H9 (cell line): ENCODE measurements at regions not wholly inside any gene's neighbourhood (a gene's known extent, or its start where the extent isn't known, plus 50 kb on each side); places are given as distances from the start of the nearest gene placed in this dataset.

Source experiments
- DNase-seq: peaks from one replicate; pipeline ENCODE4 v3.0.0-alpha.2; 2017
- H2AFZ ChIP-seq: one replicate; pipeline ENCODE4 v1.6.1; 2013; ENCODE audit warnings: mild to moderate bottlenecking, low read length, control low read depth, moderate library complexity
- H2AK5ac ChIP-seq: 2 replicates; pipeline ENCODE4 v1.6.1; 2013; ENCODE audit warnings: low read length, control low read depth, mixed read lengths; ENCODE audit not compliant: insufficient read length
- H2BK120ac ChIP-seq: one replicate; pipeline ENCODE4 v1.6.1; 2013; ENCODE audit warnings: low read depth, mild to moderate bottlenecking, low read length, control low read depth, inconsistent platforms; ENCODE audit not compliant: poor library complexity, severe bottlenecking
- H2BK12ac ChIP-seq: 2 replicates; pipeline ENCODE4 v1.6.1; 2013; ENCODE audit warnings: low read length, control low read depth, mixed read lengths, low read depth; ENCODE audit not compliant: insufficient read length
- H2BK15ac ChIP-seq: 2 replicates; pipeline ENCODE4 v1.6.1; 2013; ENCODE audit warnings: low read depth, low read length, control low read depth
- H2BK20ac ChIP-seq: one replicate; pipeline ENCODE4 v1.6.1; 2013; ENCODE audit warnings: low read depth, mild to moderate bottlenecking, low read length, control low read depth, inconsistent platforms; ENCODE audit not compliant: poor library complexity, severe bottlenecking
- H2BK5ac ChIP-seq: 2 replicates; pipeline ENCODE4 v1.6.1; 2013; ENCODE audit warnings: low read length, control low read depth, mixed read lengths; ENCODE audit not compliant: insufficient read length
- H3K14ac ChIP-seq: 2 replicates; pipeline ENCODE4 v1.6.1; 2013; ENCODE audit warnings: low read length, control low read depth; ENCODE audit not compliant: insufficient read depth
- H3K18ac ChIP-seq: 2 replicates; pipeline ENCODE4 v1.6.1; 2013; ENCODE audit warnings: low read depth, mild to moderate bottlenecking, mixed read lengths, low read length, control low read depth; ENCODE audit not compliant: insufficient read length
- H3K23ac ChIP-seq: 2 replicates; pipeline ENCODE4 v1.6.1; 2013; ENCODE audit warnings: low read length, control low read depth, mixed read lengths, low read depth; ENCODE audit not compliant: insufficient read length
- H3K23me2 ChIP-seq: 2 replicates; pipeline ENCODE4 v1.6.1; 2013; ENCODE audit warnings: low read depth, mild to moderate bottlenecking, mixed read lengths, low read length, control low read depth; ENCODE audit not compliant: insufficient read length, poor library complexity, severe bottlenecking
- H3K27ac ChIP-seq: 2 replicates; pipeline ENCODE4 v1.5.1; 2013; ENCODE audit warnings: low read length, control low read depth, mixed read lengths, low read depth; ENCODE audit not compliant: insufficient read length
- H3K27me3 ChIP-seq: 2 replicates; pipeline ENCODE4 v1.6.1; 2013; ENCODE audit warnings: low read length, control low read depth, inconsistent platforms; ENCODE audit not compliant: insufficient read depth
- H3K4ac ChIP-seq: 2 replicates; pipeline ENCODE4 v1.6.1; 2013; ENCODE audit warnings: low read depth, mild to moderate bottlenecking, control low read depth, inconsistent platforms, low read length, moderate library complexity
- H3K4me1 ChIP-seq: 2 replicates; pipeline ENCODE4 v1.6.1; 2013; ENCODE audit warnings: low read length, control low read depth, inconsistent platforms; ENCODE audit not compliant: insufficient read depth
- H3K4me2 ChIP-seq: 2 replicates; pipeline ENCODE4 v1.6.1; 2013; ENCODE audit warnings: low read length, control low read depth, mixed read lengths; ENCODE audit not compliant: insufficient read length, insufficient read depth
- H3K56ac ChIP-seq: 2 replicates; pipeline ENCODE4 v1.6.1; 2013; ENCODE audit warnings: low read depth, mild to moderate bottlenecking, mixed read lengths, low read length, control low read depth; ENCODE audit not compliant: insufficient read length
- H3K79me1 ChIP-seq: 2 replicates; pipeline ENCODE4 v1.6.1; 2013; ENCODE audit warnings: low read depth, mild to moderate bottlenecking, moderate library complexity, low read length, control low read depth, inconsistent platforms; ENCODE audit not compliant: insufficient read depth, poor library complexity, severe bottlenecking
- H3K79me2 ChIP-seq: 2 replicates; pipeline ENCODE4 v1.6.1; 2013; ENCODE audit warnings: low read length, control low read depth, inconsistent platforms; ENCODE audit not compliant: insufficient read depth
- H3K9ac ChIP-seq: 2 replicates; pipeline ENCODE4 v1.6.1; 2013; ENCODE audit warnings: low read length, control low read depth, mixed read lengths; ENCODE audit not compliant: insufficient read length; ENCODE audit errors: extremely low read depth
- H3K9me3 ChIP-seq: one replicate; pipeline ENCODE4 v1.6.1; 2013; ENCODE audit warnings: low read depth, low read length, inconsistent platforms; ENCODE audit not compliant: control insufficient read depth
- H3T11ph ChIP-seq: one replicate; pipeline ENCODE4 v1.6.1; 2013; ENCODE audit warnings: mild to moderate bottlenecking, low read length, control low read depth, inconsistent platforms
- H4K20me1 ChIP-seq: one replicate; pipeline ENCODE4 v1.6.1; 2013; ENCODE audit not compliant: control insufficient read depth, insufficient read length, insufficient read depth
- H4K5ac ChIP-seq: 2 replicates; pipeline ENCODE4 v1.6.1; 2013; ENCODE audit warnings: low read depth, mild to moderate bottlenecking, mixed read lengths, low read length, control low read depth; ENCODE audit not compliant: insufficient read length
- H4K8ac ChIP-seq: replicated peaks from 2 replicates; pipeline ENCODE4 v1.6.1; 2013; ENCODE audit warnings: low read length, control low read depth, mixed read lengths, low read depth; ENCODE audit not compliant: insufficient read length
- H4K91ac ChIP-seq: 2 replicates; pipeline ENCODE4 v1.6.1; 2013; ENCODE audit warnings: low read depth, mild to moderate bottlenecking, moderate library complexity, mixed read lengths, low read length, control low read depth; ENCODE audit not compliant: insufficient read length
- H3K27ac Mint-ChIP-seq, 3 experiments: 2 replicates in 2 of 3; 3 replicates in 1 of 3; pipeline ENCODE4 v1.8.0; 2020 to 2021; ENCODE audit warnings: mixed read lengths in 3 of 3, mild to moderate bottlenecking in 1 of 3, moderate library complexity in 1 of 3
- H3K27me3 Mint-ChIP-seq: 2 replicates; pipeline ENCODE4 v1.8.0; 2021; ENCODE audit warnings: low read depth, mild to moderate bottlenecking, moderate library complexity, mixed read lengths
- H3K36me3 Mint-ChIP-seq, 3 experiments: 2 replicates in 2 of 3; 3 replicates in 1 of 3; pipeline ENCODE4 v1.8.0; 2020 to 2021; ENCODE audit warnings: low read depth in 3 of 3, mixed read lengths in 3 of 3; ENCODE audit not compliant: insufficient read depth in 1 of 3
- H3K4me1 Mint-ChIP-seq, 2 experiments: 2 replicates each; pipeline ENCODE4 v1.8.0; 2020; ENCODE audit warnings: mixed read lengths in 2 of 2
- H3K4me3 Mint-ChIP-seq, 2 experiments: 2 replicates in 1 of 2; 3 replicates in 1 of 2; pipeline ENCODE4 v1.8.0; 2020 to 2021; ENCODE audit warnings: mild to moderate bottlenecking in 2 of 2, mixed read lengths in 2 of 2, moderate library complexity in 1 of 2
- H3K9me3 Mint-ChIP-seq, 2 experiments: 2 replicates in 1 of 2; 3 replicates in 1 of 2; pipeline ENCODE4 v1.8.0; 2020; ENCODE audit warnings: mild to moderate bottlenecking in 2 of 2, mixed read lengths in 2 of 2, moderate library complexity in 1 of 2
- WGBS: extraction: QIAGEN DNeasy Blood & Tissue Kit; methylation state at CpG from one replicate; pipeline ENCODE4 v1.1.7; 2013; ENCODE audit warnings: missing lambda C conversion rate, low lambda C conversion rate, mixed read lengths; ENCODE audit not compliant: insufficient read length; ENCODE audit errors: extremely low coverage; 5-methylcytosine and 5-hydroxymethylcytosine counted together
- TF ChIP-seq, protein P1 (sequence below): fragments of 200-600 bp; sonication (generic); conservative IDR thresholded peaks from 3 replicates; pipeline ENCODE4 v1.8.0; 2021; ENCODE audit warnings: antibody characterized with exemption, mild to moderate bottlenecking

DNA sequence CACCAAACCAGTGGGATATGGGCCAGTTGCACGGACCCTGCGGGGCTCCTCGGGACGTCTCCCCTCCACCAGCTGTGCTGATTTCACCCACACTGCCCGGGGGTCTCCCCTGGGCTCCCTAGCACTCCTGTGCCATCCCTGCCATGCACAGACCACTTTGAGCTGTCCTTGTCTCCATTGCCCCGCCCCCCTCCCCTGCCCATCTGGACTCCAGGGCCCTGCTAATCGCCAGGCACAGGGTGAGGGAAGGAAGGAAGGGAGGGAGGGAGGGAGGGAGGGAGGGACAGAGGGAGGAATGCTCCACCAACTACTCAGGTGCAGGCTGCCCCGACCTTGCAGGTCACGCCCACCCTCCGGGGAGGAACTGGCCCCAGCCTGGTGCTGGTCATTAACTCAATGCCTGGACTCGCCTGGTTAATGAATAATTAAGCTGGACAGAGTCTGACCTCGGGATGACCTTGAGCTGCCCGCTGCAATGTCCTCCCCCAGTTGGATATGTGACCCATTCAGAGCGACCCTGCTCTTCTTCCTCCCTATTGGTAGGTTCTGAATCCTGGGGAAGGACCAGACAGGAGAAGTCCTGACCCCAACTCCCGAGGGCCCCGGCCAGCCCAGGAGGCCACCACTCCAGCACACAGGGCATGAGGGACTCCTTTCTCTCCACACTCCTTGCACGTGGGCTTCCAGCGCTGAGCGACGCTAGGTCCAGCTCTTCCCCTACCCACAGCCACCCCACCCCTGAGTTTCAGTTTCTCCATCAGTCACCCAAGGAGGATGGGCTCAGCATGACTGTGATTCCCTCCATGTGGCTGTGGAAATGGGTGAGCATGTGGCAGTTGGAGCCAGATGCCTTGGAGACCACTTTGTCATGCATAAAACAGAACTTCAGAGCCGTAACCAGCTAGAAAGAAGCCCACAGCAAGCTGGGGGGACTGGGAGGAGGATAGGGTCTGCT, 62.1 kb downstream of the C9orf50 start:
- Histone ChIP-seq H3K9me3 (no peaks in the 10 kb centered on the region), H2BK20ac (no peak overlapping the region), H3K23ac (no peak overlapping the region), H2AFZ (no peak overlapping the region), H3K79me1 (no peaks in the 10 kb centered on the region), H4K5ac (no peak overlapping the region), H4K8ac (no peak overlapping the region), H2BK12ac (peak overlapping the region; percentile 13), H4K91ac (peak overlapping the region; percentile 58), H2BK15ac (no peak overlapping the region), H3T11ph (no peak overlapping the region), H3K79me2 (no peaks in the 10 kb centered on the region), H3K18ac (peak overlapping the region; percentile 30), H2BK120ac (no peak overlapping the region), H3K4ac (no peak overlapping the region), H3K14ac (peak overlapping the region; percentile 19; the same call in 1 of the 2 replicates), H3K23me2 (peaks cover 5% of the 10 kb centered on the region), H3K4me1 (peaks cover 11% of the 10 kb centered on the region; the same call in 1 of the 2 replicates), H2BK5ac (no peak overlapping the region), H3K9ac (no peak overlapping the region), H3K27me3 (no peaks in the 10 kb centered on the region), H3K56ac (no peak overlapping the region), H2AK5ac (no peak overlapping the region), H3K27ac (no peak overlapping the region), H3K4me2 (no peak overlapping the region), H4K20me1 (no peaks in the 10 kb centered on the region)
- TF ChIP-seq, protein P1, sequence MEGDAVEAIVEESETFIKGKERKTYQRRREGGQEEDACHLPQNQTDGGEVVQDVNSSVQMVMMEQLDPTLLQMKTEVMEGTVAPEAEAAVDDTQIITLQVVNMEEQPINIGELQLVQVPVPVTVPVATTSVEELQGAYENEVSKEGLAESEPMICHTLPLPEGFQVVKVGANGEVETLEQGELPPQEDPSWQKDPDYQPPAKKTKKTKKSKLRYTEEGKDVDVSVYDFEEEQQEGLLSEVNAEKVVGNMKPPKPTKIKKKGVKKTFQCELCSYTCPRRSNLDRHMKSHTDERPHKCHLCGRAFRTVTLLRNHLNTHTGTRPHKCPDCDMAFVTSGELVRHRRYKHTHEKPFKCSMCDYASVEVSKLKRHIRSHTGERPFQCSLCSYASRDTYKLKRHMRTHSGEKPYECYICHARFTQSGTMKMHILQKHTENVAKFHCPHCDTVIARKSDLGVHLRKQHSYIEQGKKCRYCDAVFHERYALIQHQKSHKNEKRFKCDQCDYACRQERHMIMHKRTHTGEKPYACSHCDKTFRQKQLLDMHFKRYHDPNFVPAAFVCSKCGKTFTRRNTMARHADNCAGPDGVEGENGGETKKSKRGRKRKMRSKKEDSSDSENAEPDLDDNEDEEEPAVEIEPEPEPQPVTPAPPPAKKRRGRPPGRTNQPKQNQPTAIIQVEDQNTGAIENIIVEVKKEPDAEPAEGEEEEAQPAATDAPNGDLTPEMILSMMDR, result no peak
- H3K27ac Mint-ChIP-seq, result peak overlapping the region; percentile 79 to 89 (median 85); a peak in 5 of 7 replicates
- H3K36me3 Mint-ChIP-seq, result no peaks in the 10 kb centered on the region; a peak in 1 of 7 replicates
- DNase-seq, result peak; percentile 95
- peaks cover 9% of the 10 kb centered on the region for H3K27me3 Mint-ChIP-seq
- no CpG with 5 or more reads among the region's 21 CpGs for WGBS
- no peaks in the 10 kb centered on the region; a peak in 1 of 5 replicates for H3K9me3 Mint-ChIP-seq
- peaks cover 59 to 74% of the 10 kb centered on the region in 2 experiments for H3K4me1 Mint-ChIP-seq
- peak overlapping the region; percentile 21 to 41; a peak in 3 of 5 replicates for H3K4me3 Mint-ChIP-seq
